ENCODE measurements at regions not wholly inside any gene's neighbourhood (a gene's known extent, or its start where the extent isn't known, plus 50 kb on each side); places are given as distances from the start of the nearest gene placed in this dataset.
"Not testable (repeated sequence)": the region's sequence is repeated elsewhere in the genome, so short reads cannot be mapped to it uniquely, and the experiment has no call there.

- intact Hi-C loops (cut with micrococcal nuclease) = no loop called here
Measured at GRCh38 chr21:14827468-14827867, 237.3 kb downstream of the NRIP1 start.

- intact Hi-C loops (cut with micrococcal nuclease) = no loop called here
Measured at GRCh38 chr21:14826630-14827029, 238.2 kb downstream of the NRIP1 start.

GRCh38 chr21:14825514-14825974, 239.3 kb downstream of the NRIP1 start:
- intact Hi-C loops (cut with micrococcal nuclease) = no loop called here

GRCh38 chr21:14824126-14824525, 240.7 kb downstream of the NRIP1 start:
- intact Hi-C loops (cut with micrococcal nuclease) = no loop called here

- intact Hi-C loops (cut with micrococcal nuclease) = no loop called here
Measured at GRCh38 chr21:14817311-14817710, 247.5 kb downstream of the NRIP1 start.

- intact Hi-C loops (cut with micrococcal nuclease) = no loop called here
Measured at GRCh38 chr21:14814991-14815390, 249.8 kb downstream of the NRIP1 start.

- intact Hi-C loops (cut with micrococcal nuclease) = no loop called here
Measured at GRCh38 chr21:14814282-14814681, 250.5 kb downstream of the NRIP1 start.

- intact Hi-C loops (cut with micrococcal nuclease) = not testable (repeated sequence)
Measured at GRCh38 chr21:14804170-14804569, 258.1 kb upstream of the SAMSN1 start.

GRCh38 chr21:14797543-14797942, 251.4 kb upstream of the SAMSN1 start:
- intact Hi-C loops (cut with micrococcal nuclease) = no loop called here

- intact Hi-C loops (cut with micrococcal nuclease) = no loop called here
Measured at GRCh38 chr21:14787312-14787711, 241.2 kb upstream of the SAMSN1 start.

- intact Hi-C loops (cut with micrococcal nuclease) = no loop called here
Measured at GRCh38 chr21:14785679-14786078, 239.6 kb upstream of the SAMSN1 start.

- intact Hi-C loops (cut with micrococcal nuclease) = loop anchor here (1.0 to 5.0 kb wide), 5 partner anchors 36 to 708 kb away; no protein-coding TSS in a partner anchor
Measured at GRCh38 chr21:14773777-14774345, 227.7 kb upstream of the SAMSN1 start.

- intact Hi-C loops (cut with micrococcal nuclease) = loop anchor here (5.0 kb wide), 1 partner anchor 711 kb away; no protein-coding TSS in a partner anchor
Measured at GRCh38 chr21:14771593-14771992, 225.5 kb upstream of the SAMSN1 start.

- intact Hi-C loops (cut with micrococcal nuclease) = loop anchor here (10.0 kb wide), 1 partner anchor 297 kb away; the partner anchor contains the start of gene NRIP1
Measured at GRCh38 chr21:14768042-14768441, 221.9 kb upstream of the SAMSN1 start.

GRCh38 chr21:14767192-14767852, 221.2 kb upstream of the SAMSN1 start:
- intact Hi-C loops (cut with micrococcal nuclease) = loop anchor here (10.0 kb wide), 1 partner anchor 297 kb away; the partner anchor contains the start of gene NRIP1

GRCh38 chr21:14766241-14766640, 220.1 kb upstream of the SAMSN1 start:
- intact Hi-C loops (cut with micrococcal nuclease) = loop anchor here (10.0 kb wide), 1 partner anchor 299 kb away; the partner anchor contains the start of gene NRIP1

GRCh38 chr21:14763695-14764064, 217.6 kb upstream of the SAMSN1 start:
- intact Hi-C loops (cut with micrococcal nuclease) = loop anchor here (1.0 to 10.0 kb wide), 3 partner anchors 25 to 380 kb away; partner anchors contain the start of genes HSPA13 and NRIP1

- intact Hi-C loops (cut with micrococcal nuclease) = loop anchor here (1.0 to 10.0 kb wide), 3 partner anchors 25 to 380 kb away; partner anchors contain the start of genes HSPA13 and NRIP1
Measured at GRCh38 chr21:14762734-14763694, 216.9 kb upstream of the SAMSN1 start.

- intact Hi-C loops (cut with micrococcal nuclease) = loop anchor here (10.0 kb wide), 1 partner anchor 302 kb away; the partner anchor contains the start of gene NRIP1
Measured at GRCh38 chr21:14762327-14762726, 216.2 kb upstream of the SAMSN1 start.

GRCh38 chr21:14759285-14759684, 213.2 kb upstream of the SAMSN1 start:
- intact Hi-C loops (cut with micrococcal nuclease) = no loop called here

GRCh38 chr21:14758849-14759248, 212.7 kb upstream of the SAMSN1 start:
- intact Hi-C loops (cut with micrococcal nuclease) = no loop called here

All from T-helper 1 cell treated with Interleukin-12 subunit alpha and Interleukin-12 subunit beta and Interleukin-4 antibody, amounts not matched to agents 30 ng/mL and 1 ng/mL, for 36 hours (primary cell).